HG03103 (cell line): ENCODE measurements at regions not wholly inside any gene's neighbourhood (a gene's known extent, or its start where the extent isn't known, plus 50 kb on each side); places are given as distances from the start of the nearest gene placed in this dataset.

ENCODE experiments used
- ATAC-seq: cut with Tn5 transposase; IDR thresholded peaks from one replicate; pipeline ENCODE4 v1.9.1; 2021; ENCODE audit warnings: low read depth; ENCODE audit not compliant: unreplicated experiment

DNA sequence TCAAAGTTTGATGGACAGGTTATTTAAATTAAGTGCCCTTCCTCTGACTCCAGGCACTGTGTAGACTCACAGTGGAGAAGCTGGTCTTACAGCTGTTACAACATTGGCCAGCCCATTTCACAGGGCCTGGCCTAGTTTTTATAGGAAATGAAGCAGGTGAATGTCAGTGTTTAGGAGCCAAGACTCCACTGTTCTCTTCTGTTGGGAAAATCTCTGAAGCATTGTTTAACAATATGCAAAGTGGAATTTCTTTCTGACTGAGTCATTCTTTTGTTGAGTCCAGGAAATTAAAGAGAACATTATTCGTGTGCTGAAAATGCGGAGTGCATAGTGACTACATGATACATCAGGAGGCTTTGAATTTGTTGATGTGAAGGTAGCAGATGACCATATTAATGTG, 64.7 kb downstream of the ARRDC4 start:
- ATAC-seq = no peak

GRCh38 chr15:98034731-98035130, 74.2 kb downstream of the ARRDC4 start:
- ATAC-seq = no peak

DNA sequence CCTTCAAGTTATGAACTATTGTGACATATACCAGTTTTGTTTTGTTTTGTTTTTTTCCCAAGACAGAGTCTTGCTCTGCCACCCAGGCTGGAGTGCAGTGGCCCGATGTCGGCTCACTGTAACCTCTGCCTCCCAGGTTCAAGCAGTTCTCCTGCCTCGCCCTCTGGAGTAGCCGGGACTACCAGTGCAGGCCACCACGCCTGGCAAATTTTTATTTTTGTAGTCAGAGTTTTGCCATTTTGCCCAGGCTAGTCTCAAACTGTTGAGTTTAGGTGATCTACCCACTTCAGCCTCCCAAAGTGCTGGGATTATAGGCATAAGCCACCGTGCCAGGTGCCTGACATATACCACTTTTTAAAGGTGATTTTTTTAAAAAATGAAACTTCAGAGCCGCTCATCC, 74.6 kb downstream of the ARRDC4 start:
- ATAC-seq = no peak

GRCh38 chr15:98035577-98036010, 75.1 kb downstream of the ARRDC4 start:
- ATAC-seq = no peak

DNA sequence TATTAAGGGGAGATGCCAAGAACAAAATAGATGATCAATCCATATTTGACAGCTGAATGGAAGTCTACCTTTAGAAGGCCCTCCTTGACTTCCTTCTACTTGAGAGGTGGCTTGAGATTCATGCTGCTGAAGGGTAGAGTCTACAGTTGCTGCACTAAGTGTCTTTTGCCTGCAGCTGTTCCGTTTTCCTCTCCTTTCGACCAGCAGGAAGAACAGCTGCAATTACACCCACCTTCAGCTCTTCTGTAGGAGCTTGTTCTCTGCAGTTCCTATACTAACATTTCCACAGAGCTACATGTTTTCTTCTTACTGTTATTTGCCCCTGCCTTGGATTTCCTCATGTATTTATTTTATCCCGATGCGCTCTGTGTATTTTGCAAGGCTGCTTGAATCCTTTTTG, 79.1 kb downstream of the ARRDC4 start:
- no peak for ATAC-seq

GRCh38 chr15:98040146-98040545, 79.6 kb downstream of the ARRDC4 start:
- ATAC-seq = no peak

DNA sequence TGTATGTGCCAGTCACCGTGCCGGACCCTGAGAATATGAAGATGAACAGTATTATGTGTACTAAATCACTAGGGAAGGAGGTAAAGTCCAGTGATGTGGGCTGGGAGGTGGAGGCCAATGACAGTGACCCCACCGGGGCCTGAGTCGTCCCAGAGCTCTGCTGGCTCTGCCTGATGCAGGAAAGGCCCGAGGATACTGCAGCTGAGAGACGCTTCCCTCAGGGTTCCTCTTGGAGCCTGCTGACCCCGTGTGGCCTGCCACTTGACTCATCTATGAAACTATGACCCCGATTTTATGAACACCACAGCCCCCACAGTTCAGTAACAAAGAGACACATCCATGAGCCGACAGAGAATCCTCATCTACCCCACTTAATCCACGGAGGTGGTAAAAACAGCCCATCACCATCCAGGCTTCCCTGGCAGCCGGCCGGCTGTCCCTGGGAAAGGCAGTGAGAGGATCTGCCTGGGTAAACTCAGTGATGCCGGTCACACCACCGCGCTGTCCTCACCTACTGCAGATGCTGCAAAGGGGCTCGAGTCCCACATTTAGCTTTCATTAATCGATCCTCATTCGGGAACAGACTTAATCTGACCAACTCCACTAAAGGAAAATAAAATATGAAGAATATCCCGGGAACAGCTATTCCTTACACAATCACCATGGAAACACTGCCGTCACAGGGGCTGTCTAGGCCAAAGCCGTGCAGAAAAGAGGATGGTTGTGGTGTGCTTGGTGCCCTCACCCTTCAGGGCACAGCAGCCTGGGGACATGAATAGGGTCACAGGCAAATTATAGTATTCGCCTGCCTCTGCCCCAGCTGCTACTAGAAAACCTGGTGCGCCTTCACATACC, 82.9 kb downstream of the ARRDC4 start:
- no peak for ATAC-seq

DNA sequence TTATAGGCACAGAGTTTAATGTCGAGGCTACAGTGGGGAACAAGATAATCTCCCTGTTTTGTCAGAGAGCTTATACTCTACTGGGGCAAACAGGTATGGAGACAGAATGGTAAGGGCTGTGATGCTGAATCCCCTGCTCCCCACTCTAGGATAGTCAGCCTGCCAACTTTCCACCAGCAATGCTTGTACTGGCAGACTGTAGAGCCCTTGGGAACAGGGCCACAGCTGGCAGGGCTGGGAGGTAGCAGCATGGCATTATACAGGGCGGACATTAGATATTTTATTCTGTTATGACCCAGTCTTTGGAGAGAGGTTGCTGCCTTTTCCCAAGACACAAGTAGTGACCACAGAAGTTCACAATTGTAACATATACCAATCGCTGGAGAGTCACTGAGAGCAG, 91.2 kb downstream of the ARRDC4 start:
- no peak for ATAC-seq

DNA sequence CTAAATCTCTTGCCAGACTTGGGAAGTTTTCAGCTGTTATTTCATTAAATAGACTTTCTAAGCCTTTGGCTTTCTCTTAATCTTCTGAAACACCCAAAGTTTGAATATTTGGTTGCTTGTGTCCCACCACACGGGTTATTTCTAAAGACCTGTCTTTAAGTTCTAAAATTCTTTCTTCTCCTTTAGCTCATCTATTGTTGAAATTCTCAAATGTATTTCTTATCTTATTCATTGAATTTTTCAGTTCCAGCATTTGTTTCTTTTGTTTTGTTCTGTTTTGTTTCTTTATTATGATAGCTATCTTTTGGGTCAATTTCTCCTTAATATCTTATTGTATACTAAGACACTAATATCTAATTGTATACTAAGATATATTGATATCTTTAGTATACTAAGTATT, 97.0 kb downstream of the ARRDC4 start:
- ATAC-seq = no peak

GRCh38 chr15:98062869-98063268, 102.4 kb downstream of the ARRDC4 start:
- no peak for ATAC-seq

GRCh38 chr15:98063315-98063714, 102.8 kb downstream of the ARRDC4 start:
- ATAC-seq = no peak

GRCh38 chr15:98063871-98064270, 103.4 kb downstream of the ARRDC4 start:
- ATAC-seq = no peak

DNA sequence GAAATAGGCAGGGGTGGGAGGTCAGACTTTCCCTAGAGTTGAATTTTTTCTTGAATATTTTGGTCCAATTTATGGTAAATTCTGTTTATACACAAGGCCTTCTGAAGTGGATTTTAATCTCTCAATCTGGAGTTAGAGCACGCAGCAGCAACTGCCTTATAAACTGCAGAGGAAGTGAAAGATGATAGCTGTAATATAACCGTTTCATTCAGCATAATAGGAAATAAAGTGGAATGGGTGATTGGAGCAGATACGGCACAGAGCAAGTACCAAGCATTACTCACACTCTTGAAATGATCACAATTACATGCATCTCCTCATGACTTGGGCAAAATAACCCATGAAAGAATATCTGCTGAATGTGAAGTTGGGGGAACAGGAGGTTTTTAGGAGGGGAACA, 106.8 kb downstream of the ARRDC4 start:
- ATAC-seq = no peak

GRCh38 chr15:98069256-98069655, 108.8 kb downstream of the ARRDC4 start:
- no peak for ATAC-seq

DNA sequence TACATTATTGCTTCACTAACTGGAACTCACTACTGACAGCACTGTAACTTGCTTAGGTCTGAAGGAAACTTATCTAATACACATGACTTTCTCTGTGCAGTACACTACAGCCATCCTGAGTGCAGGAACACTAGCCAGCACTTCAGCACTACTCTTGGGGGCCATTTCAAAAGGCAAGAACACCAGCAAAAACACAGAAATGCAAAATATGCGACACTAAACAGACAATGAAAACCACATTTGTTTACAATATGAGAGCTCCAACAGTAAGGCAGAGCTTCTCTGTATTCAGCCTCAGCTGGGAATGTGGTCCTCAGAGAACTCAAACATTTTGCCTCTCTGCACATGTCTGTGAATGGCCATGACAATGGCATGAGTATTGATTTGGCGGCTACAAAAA, 109.6 kb downstream of the ARRDC4 start:
- no peak for ATAC-seq

- ATAC-seq = no peak
Observed at GRCh38 chr15:98071786-98072185, 111.3 kb downstream of the ARRDC4 start.

- no peak for ATAC-seq
Observed at GRCh38 chr15:98075441-98075840, 114.9 kb downstream of the ARRDC4 start.

DNA sequence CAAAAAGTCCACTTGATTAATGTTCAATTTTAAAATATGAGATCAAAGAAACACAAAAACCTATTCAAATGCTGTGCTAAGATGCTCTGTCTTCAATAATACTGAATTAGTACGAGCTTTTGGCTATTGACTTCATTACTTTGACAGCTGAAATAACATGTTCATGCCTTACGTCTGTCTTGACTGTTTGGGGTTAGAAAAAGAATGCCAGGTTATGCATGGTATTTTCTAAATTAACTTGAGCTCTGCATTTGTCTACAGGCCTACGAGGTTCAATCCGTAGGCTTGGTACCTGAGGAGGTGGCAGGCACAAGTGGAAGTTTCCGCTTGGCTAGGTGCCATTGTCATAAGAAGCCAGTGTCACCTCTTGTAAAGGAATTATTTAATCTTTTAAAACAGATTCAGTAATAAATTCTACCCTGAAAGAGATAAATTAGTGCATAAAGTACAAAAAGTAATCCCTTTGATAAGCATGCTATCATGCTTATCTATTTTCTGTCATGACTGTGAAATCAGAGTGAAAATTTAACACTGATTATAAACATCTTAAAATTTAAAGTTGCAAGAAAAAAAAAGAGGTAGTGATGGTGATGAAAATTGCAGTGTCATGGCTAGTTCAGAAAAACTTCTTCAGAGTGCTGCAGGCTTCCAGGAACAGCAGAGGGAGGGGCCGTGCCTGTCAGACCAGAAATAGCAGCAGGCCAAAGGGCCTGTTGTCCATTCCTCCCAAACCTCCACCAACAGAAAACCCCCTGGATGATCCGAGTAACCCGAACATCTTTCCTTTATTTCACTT, 115.7 kb downstream of the ARRDC4 start:
- no peak for ATAC-seq

GRCh38 chr15:98077186-98077585, 116.7 kb downstream of the ARRDC4 start:
- ATAC-seq = no peak

DNA sequence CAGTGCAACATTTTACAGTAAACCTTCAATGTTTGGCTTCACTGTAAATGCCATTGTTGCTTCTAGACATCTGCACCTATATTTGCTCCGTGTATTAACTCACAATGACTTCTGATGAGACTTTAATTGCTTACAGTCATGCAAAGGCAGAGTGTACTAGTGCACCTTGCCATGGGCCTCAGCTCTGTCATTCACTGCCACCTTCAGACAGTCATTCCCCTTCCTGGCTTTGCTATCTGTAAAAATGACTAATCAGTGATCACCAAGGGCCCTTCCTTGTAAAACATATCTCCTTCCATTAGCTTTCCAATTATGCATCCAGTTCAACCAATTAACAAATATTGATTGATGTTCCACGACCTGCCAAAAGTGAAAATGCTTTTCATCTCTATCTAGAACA, 120.3 kb downstream of the ARRDC4 start:
- ATAC-seq = no peak

DNA sequence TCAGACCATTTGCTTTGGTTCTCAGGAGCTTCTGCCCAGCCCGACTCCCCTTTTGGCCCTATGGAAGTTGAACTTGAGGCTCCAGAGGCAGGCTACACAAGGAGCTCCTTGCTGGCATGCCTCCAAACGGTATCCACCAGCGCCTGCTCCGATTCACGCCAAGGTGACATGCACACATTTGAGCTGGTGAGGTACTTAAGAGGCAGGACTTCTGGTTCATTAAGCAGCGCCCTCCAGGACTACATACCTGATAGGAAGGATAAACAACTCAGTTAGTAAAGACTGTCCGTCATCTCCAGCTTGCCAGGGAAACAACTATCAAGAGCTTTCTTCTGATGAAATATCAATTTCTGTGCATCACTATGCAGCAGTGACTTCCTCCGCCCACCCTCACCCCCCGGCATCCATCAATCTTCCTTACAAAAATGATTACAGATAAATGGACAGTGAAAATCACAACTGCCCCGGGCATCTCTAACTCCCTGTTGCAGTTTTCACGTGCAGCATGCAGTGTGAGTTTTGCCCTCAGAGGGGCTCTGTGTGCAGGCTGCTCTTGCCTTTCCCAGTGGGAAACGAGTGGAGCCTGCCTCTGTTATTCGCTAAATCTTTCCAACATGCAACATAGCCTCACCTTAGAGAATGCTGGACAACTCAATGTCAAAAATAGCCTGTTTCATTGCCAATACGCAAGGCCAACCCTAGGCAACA, 122.9 kb downstream of the ARRDC4 start:
- no peak for ATAC-seq
